Caco-2 (cell line): ENCODE measurements at regions not wholly inside any gene's neighbourhood (a gene's known extent, or its start where the extent isn't known, plus 50 kb on each side); places are given as distances from the start of the nearest gene placed in this dataset.

Experiments used
- BruUV-seq: library from RNA; stranded (reverse); fragments of 400-500 nt; replicated peaks from 2 replicates; lab custom pipeline; 2021; lab: Mats Ljungman, UMichigan
- CTCF ChIA-PET: fragments of 300-600 bp; sonication (Branson Sonifier 250); formaldehyde crosslinking; loops from one replicate; lab custom pipeline; 2022; ENCODE audit warnings: antibody characterized with exemption; lab: Charles Lee
- POLR2A ChIA-PET: fragments of 300-600 bp; sonication (Branson Sonifier 250); formaldehyde crosslinking; loops from one replicate; lab custom pipeline; 2022; ENCODE audit warnings: antibody characterized with exemption; lab: Charles Lee
- DNase-seq, 2 experiments: peaks; one replicate each; pipeline versions ENCODE4 v3.0.0 to v3.0.0-alpha.2; 2020 to 2022
- H3K27me3 ChIP-seq: replicated peaks from 2 replicates; pipeline ENCODE4 v1.6.0; 2011; ENCODE audit warnings: low read length; ENCODE audit not compliant: control insufficient read depth, insufficient read depth
- H3K36me3 ChIP-seq: 2 replicates; pipeline ENCODE4 v1.5.1; 2011; ENCODE audit warnings: low read length; ENCODE audit not compliant: control insufficient read depth, insufficient read depth
- H3K4me1 ChIP-seq: fragments of 250-450 bp; sonication (Bioruptor Pico); 2 replicates; pipeline ENCODE4 v1.5.1; 2020; ENCODE audit warnings: mild to moderate bottlenecking
- H3K4me3 ChIP-seq: 2 replicates; pipeline ENCODE4 v1.5.1; 2011; ENCODE audit warnings: low read depth, mild to moderate bottlenecking, control low read depth, low read length
- H3K9me3 ChIP-seq: fragments of 250-450 bp; sonication (Bioruptor Pico); 2 replicates; pipeline ENCODE4 v1.5.1; 2020; ENCODE audit warnings: mild to moderate bottlenecking, moderate library complexity
- H3K27ac Mint-ChIP-seq: one replicate; pipeline ENCODE4 v1.8.0; 2022; ENCODE audit warnings: mixed read lengths; ENCODE audit not compliant: unreplicated experiment
- H3K27me3 Mint-ChIP-seq: one replicate; pipeline ENCODE4 v1.8.0; 2022; ENCODE audit warnings: mixed read lengths; ENCODE audit not compliant: insufficient read depth, unreplicated experiment
- H3K36me3 Mint-ChIP-seq: one replicate; pipeline ENCODE4 v1.8.0; 2022; ENCODE audit warnings: mild to moderate bottlenecking, mixed read lengths; ENCODE audit not compliant: insufficient read depth, unreplicated experiment
- H3K4me1 Mint-ChIP-seq: one replicate; pipeline ENCODE4 v1.8.0; 2022; ENCODE audit warnings: low read depth, mixed read lengths; ENCODE audit not compliant: unreplicated experiment
- H3K4me3 Mint-ChIP-seq: one replicate; pipeline ENCODE4 v1.8.0; 2022; ENCODE audit warnings: mild to moderate bottlenecking, moderate library complexity, mixed read lengths; ENCODE audit not compliant: unreplicated experiment
- H3K9me3 Mint-ChIP-seq: one replicate; pipeline ENCODE4 v1.8.0; 2022; ENCODE audit warnings: mixed read lengths; ENCODE audit not compliant: unreplicated experiment
- CTCF ChIP-seq, 2 experiments: fragments of 200-600 bp in 1 of 2; IDR thresholded peaks; 1 replicate in 1 of 2; 2 replicates in 1 of 2; pipeline versions ENCODE4 v1.5.1 to v1.8.0; 2011 to 2022; ENCODE audit warnings: antibody characterized with exemption in 1 of 2, control low read depth in 1 of 2, inconsistent platforms in 1 of 2, low read depth in 1 of 2, low read length in 1 of 2, mild to moderate bottlenecking in 1 of 2, moderate library complexity in 1 of 2; ENCODE audit not compliant: insufficient read depth in 1 of 2, severe bottlenecking in 1 of 2, unreplicated experiment in 1 of 2
- intact Hi-C: fragments of 100-400 bp; cut with micrococcal nuclease; formaldehyde crosslinking; loops from one replicate; pipeline ENCODE4 v1.10.0; 2022; ENCODE audit not compliant: unreplicated experiment

GRCh38 chr14:94890785-94891184, 120.9 kb upstream of the GSC start:
- no peak for DNase-seq
- Histone ChIP-seq H3K27me3 (no peaks in the 10 kb centered on the region), H3K9me3 (no peaks in the 10 kb centered on the region), H3K4me3 (no peak overlapping the region), H3K4me1 (no peaks in the 10 kb centered on the region), H3K36me3 (no peaks in the 10 kb centered on the region)
- no peaks in the 10 kb centered on the region for H3K4me1 Mint-ChIP-seq
- H3K4me3 Mint-ChIP-seq = no peak overlapping the region
- CTCF ChIA-PET = no interaction called here
- no peak for TF ChIP-seq CTCF (IDR thresholded peaks at IDR 0.05; ENCODE audit: insufficient read depth in 1 of 2, low read depth in 1 of 2, low read length in 1 of 2, severe bottlenecking in 1 of 2, unreplicated experiment in 1 of 2)
- intact Hi-C loops = no loop called here
- no peaks in the 10 kb centered on the region for H3K9me3 Mint-ChIP-seq
- no peak overlapping the region for H3K27ac Mint-ChIP-seq
- no peaks in the 10 kb centered on the region for H3K36me3 Mint-ChIP-seq
- no peaks in the 10 kb centered on the region for H3K27me3 Mint-ChIP-seq
- POLR2A ChIA-PET = no interaction called here
- no TSS peak for BruUV-seq

GRCh38 chr14:94889520-94890312, 119.8 kb upstream of the GSC start:
- no peak overlapping the region for H3K4me3 Mint-ChIP-seq
- no peaks in the 10 kb centered on the region for H3K27me3 Mint-ChIP-seq
- H3K36me3 Mint-ChIP-seq = no peaks in the 10 kb centered on the region
- no peaks in the 10 kb centered on the region for H3K9me3 Mint-ChIP-seq
- Histone ChIP-seq H3K27me3 (no peaks in the 10 kb centered on the region), H3K4me1 (no peaks in the 10 kb centered on the region), H3K9me3 (no peaks in the 10 kb centered on the region), H3K36me3 (no peaks in the 10 kb centered on the region), H3K4me3 (no peak overlapping the region)
- ChIA-PET POLR2A (no interaction called here), CTCF (no interaction called here)
- no peaks in the 10 kb centered on the region for H3K4me1 Mint-ChIP-seq
- TF ChIP-seq CTCF (IDR thresholded peaks at IDR 0.05; ENCODE audit: insufficient read depth in 1 of 2, low read depth in 1 of 2, low read length in 1 of 2, severe bottlenecking in 1 of 2, unreplicated experiment in 1 of 2) = no peak
- no peak for DNase-seq
- H3K27ac Mint-ChIP-seq = no peak overlapping the region
- BruUV-seq = no TSS peak
- intact Hi-C loops = no loop called here

GRCh38 chr14:94888121-94888520, 118.2 kb upstream of the GSC start:
- no peaks in the 10 kb centered on the region for H3K36me3 Mint-ChIP-seq
- no peak overlapping the region for H3K27ac Mint-ChIP-seq
- POLR2A ChIA-PET = no interaction called here
- TF ChIP-seq CTCF (IDR thresholded peaks at IDR 0.05; ENCODE audit: insufficient read depth in 1 of 2, low read depth in 1 of 2, low read length in 1 of 2, severe bottlenecking in 1 of 2, unreplicated experiment in 1 of 2) = no peak
- H3K4me1 Mint-ChIP-seq = no peaks in the 10 kb centered on the region
- H3K9me3 ChIP-seq = no peaks in the 10 kb centered on the region
- DNase-seq = no peak
- no peaks in the 10 kb centered on the region for H3K36me3 ChIP-seq
- no TSS peak for BruUV-seq
- H3K4me1 ChIP-seq = no peaks in the 10 kb centered on the region
- CTCF ChIA-PET = no interaction called here
- no peaks in the 10 kb centered on the region for H3K9me3 Mint-ChIP-seq
- no peak overlapping the region for H3K4me3 ChIP-seq
- no peaks in the 10 kb centered on the region for H3K27me3 ChIP-seq
- intact Hi-C loops = no loop called here
- no peak overlapping the region for H3K4me3 Mint-ChIP-seq
- H3K27me3 Mint-ChIP-seq = no peaks in the 10 kb centered on the region
